ENCODE measurements at regions not wholly inside any gene's neighbourhood (a gene's known extent, or its start where the extent isn't known, plus 50 kb on each side); places are given as distances from the start of the nearest gene placed in this dataset.

- Histone ChIP-seq H3K36me3 (ENCODE audit: control insufficient read depth, insufficient read depth, low read length) (no peaks in the 10 kb centered on the region), H2AFZ (replicated peaks; ENCODE audit: low read length, poor library complexity) (no peak overlapping the region), H3K27me3 (ENCODE audit: control insufficient read depth, insufficient read depth, low read length) (no peaks in the 10 kb centered on the region), H3K9ac (ENCODE audit: low read depth, low read length) (no peak overlapping the region), H2AK5ac (ENCODE audit: low read depth, low read length) (no peak overlapping the region), H3K4me1 (ENCODE audit: control insufficient read depth, insufficient read depth, low read length) (no peaks in the 10 kb centered on the region), H4K20me1 (ENCODE audit: insufficient read depth, low read length) (no peaks in the 10 kb centered on the region), H3K56ac (ENCODE audit: extremely low read depth, insufficient read depth, low read length) (no peak overlapping the region), H3K79me1 (ENCODE audit: low read depth in 1 of 2, low read length in 2 of 2) (no peaks in the 10 kb centered on the region), H4K91ac (ENCODE audit: insufficient read depth, low read depth, low read length) (no peak overlapping the region), H2BK20ac (ENCODE audit: low read depth, low read length) (no peak overlapping the region), H2BK5ac (ENCODE audit: low read depth, low read length, poor library complexity, severe bottlenecking) (no peak overlapping the region), H4K5ac (ENCODE audit: low read depth, low read length) (no peak overlapping the region), H2BK15ac (ENCODE audit: low read depth, low read length) (no peak overlapping the region), H4K8ac (ENCODE audit: low read depth in 2 of 2, low read length in 2 of 2) (no peak overlapping the region), H3K9me1 (ENCODE audit: insufficient read depth, low read length) (no peaks in the 10 kb centered on the region), H3K27ac (ENCODE audit: insufficient read depth, low read length) (no peak overlapping the region), H3K23ac (ENCODE audit: low read depth, low read length) (no peak overlapping the region), H3K4me2 (ENCODE audit: low read depth, low read length) (no peak overlapping the region), H3K4me3 (ENCODE audit: insufficient read depth, low read depth, low read length) (no peak overlapping the region), H2BK120ac (ENCODE audit: low read depth, low read length) (no peak overlapping the region), H3K9me3 (ENCODE audit: control insufficient read depth, insufficient read depth, low read length) (no peaks in the 10 kb centered on the region), H3K4ac (ENCODE audit: low read depth, low read length) (no peak overlapping the region), H2AK9ac (replicated peaks; ENCODE audit: low read depth, low read length, poor library complexity) (no peak overlapping the region), H3K14ac (replicated peaks; ENCODE audit: low read depth, low read length) (no peak overlapping the region), H3K18ac (ENCODE audit: low read depth, low read length) (no peak overlapping the region)
- TF ChIP-seq BHLHE40 (IDR thresholded peaks at IDR 0.05; ENCODE audit: low read depth, low read length) (no peak), RFX5 (IDR thresholded peaks at IDR 0.05; ENCODE audit: low read depth, low read length) (no peak), ELK1 (IDR thresholded peaks at IDR 0.05; ENCODE audit: borderline replicate concordance, low read depth, low read length) (no peak), USF2 (IDR thresholded peaks at IDR 0.05; ENCODE audit: low read depth, low read length) (no peak), MXI1 (IDR thresholded peaks at IDR 0.05; ENCODE audit: borderline replicate concordance, low read depth, low read length) (no peak), NFE2L2 (IDR thresholded peaks at IDR 0.05; ENCODE audit: low read depth, low read length) (no peak), CEBPB (IDR thresholded peaks at IDR 0.05; ENCODE audit: low read depth, low read length) (no peak), FOS (IDR thresholded peaks at IDR 0.05; ENCODE audit: low read depth, low read length) (no peak), CTCF (conservative IDR thresholded peaks at IDR 0.05; ENCODE audit: low read depth, low read length) (no peak)
- no CpG with 5 or more reads among the region's 8 CpGs for WGBS, 2 experiments (ENCODE audit: extremely low coverage in 2 of 2, insufficient read length in 1 of 2)
- in situ Hi-C loops (cut with MboI; ENCODE audit: low sequenced_read_pairs): no loop called here
- no TSS peak for BruUV-seq (replicated peaks)
- ChIA-PET CTCF (no interaction called here), POLR2A (ENCODE audit: unreplicated experiment) (no interaction called here)
- ATAC-seq (ENCODE audit: low read depth) (no peak), DNase-seq (no peak)
- dilution Hi-C loops (cut with HindIII; ENCODE audit: low sequenced_read_pairs, unreplicated experiment): no loop called here
- intact Hi-C loops (cut with micrococcal nuclease): no loop called here
Observed at GRCh38 chr16:6861135-6861814, 471.4 kb upstream of the RBFOX1 start.
